ENCODE measurements at regions not wholly inside any gene's neighbourhood (a gene's known extent, or its start where the extent isn't known, plus 50 kb on each side); places are given as distances from the start of the nearest gene placed in this dataset.

DNA sequence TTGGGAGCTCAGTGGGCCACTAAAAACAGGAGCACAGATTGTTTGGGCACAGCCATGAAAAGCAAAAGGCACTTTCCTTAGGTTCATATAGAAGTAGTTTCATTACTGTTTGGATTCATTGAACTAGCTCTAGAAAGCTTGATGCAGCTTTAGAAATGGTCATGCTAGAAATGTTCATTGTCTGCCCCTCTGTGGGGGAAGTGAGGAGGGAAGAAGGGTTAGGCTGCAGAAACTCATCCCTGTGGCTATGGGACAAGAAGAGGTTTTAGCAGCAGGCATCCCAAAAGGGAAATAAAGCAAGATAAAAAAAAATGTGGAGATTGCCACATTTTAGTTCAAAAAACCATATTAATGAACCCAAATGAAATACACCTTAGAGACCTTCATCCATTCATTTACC lies 359.6 kb upstream of the PTBP2 start:
- no peak overlapping the region for H3K27ac ChIP-seq (ENCODE audit: low read depth, low read length)
- H3K9me3 ChIP-seq (ENCODE audit: control insufficient read depth in 5 of 5, low read length in 5 of 5), result no peaks in the 10 kb centered on the region
- H3K4me1 ChIP-seq (ENCODE audit: control insufficient read depth in 5 of 5, insufficient read depth in 5 of 5, low read length in 5 of 5), result no peaks in the 10 kb centered on the region
- H3K4me3 ChIP-seq (ENCODE audit: low read depth in 1 of 5, low read length in 5 of 5), result no peak overlapping the region
- H3K27me3 ChIP-seq (ENCODE audit: control insufficient read depth in 5 of 5, insufficient read depth in 4 of 5, low read length in 5 of 5), result no peaks in the 10 kb centered on the region
- H3K9ac ChIP-seq (ENCODE audit: low read length in 5 of 5), result no peak overlapping the region
- H3K36me3 ChIP-seq (ENCODE audit: control insufficient read depth in 5 of 5, insufficient read depth in 5 of 5, low read length in 5 of 5), result no peaks in the 10 kb centered on the region

DNA sequence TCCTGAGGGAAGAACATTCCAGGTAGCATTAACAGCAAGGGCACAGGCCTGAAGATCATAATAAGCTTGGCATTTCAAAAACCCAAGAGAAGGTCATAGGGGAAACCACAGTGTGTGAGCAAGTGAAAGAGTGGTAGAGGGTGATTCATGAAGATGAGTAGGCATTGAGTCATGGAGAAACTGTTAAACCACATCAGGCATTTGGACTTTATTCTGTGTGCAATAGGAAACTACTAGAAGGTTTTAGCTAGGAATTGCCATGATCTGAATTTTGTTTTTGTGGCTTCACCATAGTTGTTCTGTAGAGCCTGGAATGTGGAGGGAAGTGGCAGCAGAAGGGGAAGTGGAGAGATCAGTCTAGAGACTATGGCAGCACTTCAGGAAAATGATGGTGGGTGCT lies 359.0 kb upstream of the PTBP2 start:
- Histone ChIP-seq H3K27me3 (ENCODE audit: control insufficient read depth in 5 of 5, insufficient read depth in 4 of 5, low read length in 5 of 5) (no peaks in the 10 kb centered on the region), H3K4me3 (ENCODE audit: low read depth in 1 of 5, low read length in 5 of 5) (no peak overlapping the region), H3K27ac (ENCODE audit: low read depth, low read length) (no peak overlapping the region), H3K9me3 (ENCODE audit: control insufficient read depth in 5 of 5, low read length in 5 of 5) (no peaks in the 10 kb centered on the region), H3K9ac (ENCODE audit: low read length in 5 of 5) (no peak overlapping the region), H3K4me1 (ENCODE audit: control insufficient read depth in 5 of 5, insufficient read depth in 5 of 5, low read length in 5 of 5) (no peaks in the 10 kb centered on the region), H3K36me3 (ENCODE audit: control insufficient read depth in 5 of 5, insufficient read depth in 5 of 5, low read length in 5 of 5) (no peaks in the 10 kb centered on the region)

DNA sequence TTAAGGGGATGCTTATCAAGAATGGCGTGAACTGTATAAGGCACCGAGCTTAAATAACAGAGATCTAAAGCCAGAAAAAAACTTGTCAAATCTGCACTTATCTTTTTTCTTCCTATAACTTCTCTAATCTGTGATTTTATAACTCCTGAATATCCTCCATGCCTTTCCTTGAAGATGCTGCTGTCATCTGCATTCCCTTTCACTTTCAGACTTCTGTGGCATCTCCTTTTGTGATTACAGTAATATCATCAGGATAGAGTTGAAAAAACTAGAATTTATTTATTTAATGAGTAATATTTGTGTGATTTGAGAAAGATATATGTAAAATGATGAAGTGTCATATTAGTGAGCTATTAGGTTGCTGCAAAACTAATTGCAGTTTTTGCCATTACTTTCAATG lies 357.8 kb upstream of the PTBP2 start:
- Histone ChIP-seq H3K4me3 (ENCODE audit: low read depth in 1 of 5, low read length in 5 of 5) (no peak overlapping the region), H3K36me3 (ENCODE audit: control insufficient read depth in 5 of 5, insufficient read depth in 5 of 5, low read length in 5 of 5) (no peaks in the 10 kb centered on the region), H3K27ac (ENCODE audit: low read depth, low read length) (no peak overlapping the region), H3K9me3 (ENCODE audit: control insufficient read depth in 5 of 5, low read length in 5 of 5) (no peaks in the 10 kb centered on the region), H3K9ac (ENCODE audit: low read length in 5 of 5) (no peak overlapping the region), H3K27me3 (ENCODE audit: control insufficient read depth in 5 of 5, insufficient read depth in 4 of 5, low read length in 5 of 5) (no peaks in the 10 kb centered on the region), H3K4me1 (ENCODE audit: control insufficient read depth in 5 of 5, insufficient read depth in 5 of 5, low read length in 5 of 5) (no peaks in the 10 kb centered on the region)

DNA sequence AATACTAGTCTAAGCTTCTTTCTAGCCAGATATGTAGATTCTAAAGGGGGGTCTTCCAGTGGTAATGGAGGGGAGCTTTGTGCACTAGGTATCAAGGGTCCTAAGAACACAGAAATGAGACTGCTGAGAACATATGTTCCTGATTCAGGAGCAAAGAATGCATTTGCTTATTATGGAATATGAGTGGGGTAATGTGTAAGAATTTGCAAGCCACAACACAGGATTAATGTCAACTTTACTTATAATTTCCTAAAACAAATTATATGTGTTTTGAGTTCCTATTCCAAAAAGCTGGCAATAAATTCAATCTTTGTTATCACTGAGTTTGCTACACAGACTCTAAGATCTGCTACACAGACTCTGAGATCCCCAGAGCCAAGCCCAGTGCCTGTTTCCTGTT lies 357.0 kb upstream of the PTBP2 start:
- Histone ChIP-seq H3K4me1 (ENCODE audit: control insufficient read depth in 5 of 5, insufficient read depth in 5 of 5, low read length in 5 of 5) (no peaks in the 10 kb centered on the region), H3K9ac (ENCODE audit: low read length in 5 of 5) (no peak overlapping the region), H3K9me3 (ENCODE audit: control insufficient read depth in 5 of 5, low read length in 5 of 5) (no peaks in the 10 kb centered on the region), H3K36me3 (ENCODE audit: control insufficient read depth in 5 of 5, insufficient read depth in 5 of 5, low read length in 5 of 5) (no peaks in the 10 kb centered on the region), H3K27me3 (ENCODE audit: control insufficient read depth in 5 of 5, insufficient read depth in 4 of 5, low read length in 5 of 5) (no peaks in the 10 kb centered on the region), H3K27ac (ENCODE audit: low read depth, low read length) (no peak overlapping the region), H3K4me3 (ENCODE audit: low read depth in 1 of 5, low read length in 5 of 5) (no peak overlapping the region)

DNA sequence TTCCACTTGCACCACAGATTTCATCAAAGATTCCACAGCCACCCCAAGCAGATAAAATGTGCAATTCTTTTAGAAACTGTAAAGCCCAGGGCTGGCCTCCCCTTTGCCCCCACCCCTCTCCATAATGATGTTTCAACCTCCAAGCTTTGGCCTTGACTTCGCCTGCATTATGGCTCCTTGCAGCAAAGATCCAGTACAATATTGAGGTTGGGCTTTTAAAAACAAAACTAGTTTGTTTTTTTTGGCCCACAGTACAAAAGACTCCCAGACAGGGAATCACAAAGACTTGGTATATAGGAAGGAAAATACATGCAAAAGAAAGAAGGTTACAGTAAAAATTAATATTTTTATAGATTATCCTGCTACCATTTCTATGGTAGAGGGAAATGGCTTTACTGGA lies 356.5 kb upstream of the PTBP2 start:
- Histone ChIP-seq H3K27ac (ENCODE audit: low read depth, low read length) (no peak overlapping the region), H3K36me3 (ENCODE audit: control insufficient read depth in 5 of 5, insufficient read depth in 5 of 5, low read length in 5 of 5) (no peaks in the 10 kb centered on the region), H3K27me3 (ENCODE audit: control insufficient read depth in 5 of 5, insufficient read depth in 4 of 5, low read length in 5 of 5) (no peaks in the 10 kb centered on the region), H3K4me1 (ENCODE audit: control insufficient read depth in 5 of 5, insufficient read depth in 5 of 5, low read length in 5 of 5) (no peaks in the 10 kb centered on the region), H3K4me3 (ENCODE audit: low read depth in 1 of 5, low read length in 5 of 5) (no peak overlapping the region), H3K9me3 (ENCODE audit: control insufficient read depth in 5 of 5, low read length in 5 of 5) (no peaks in the 10 kb centered on the region), H3K9ac (ENCODE audit: low read length in 5 of 5) (no peak overlapping the region)

DNA sequence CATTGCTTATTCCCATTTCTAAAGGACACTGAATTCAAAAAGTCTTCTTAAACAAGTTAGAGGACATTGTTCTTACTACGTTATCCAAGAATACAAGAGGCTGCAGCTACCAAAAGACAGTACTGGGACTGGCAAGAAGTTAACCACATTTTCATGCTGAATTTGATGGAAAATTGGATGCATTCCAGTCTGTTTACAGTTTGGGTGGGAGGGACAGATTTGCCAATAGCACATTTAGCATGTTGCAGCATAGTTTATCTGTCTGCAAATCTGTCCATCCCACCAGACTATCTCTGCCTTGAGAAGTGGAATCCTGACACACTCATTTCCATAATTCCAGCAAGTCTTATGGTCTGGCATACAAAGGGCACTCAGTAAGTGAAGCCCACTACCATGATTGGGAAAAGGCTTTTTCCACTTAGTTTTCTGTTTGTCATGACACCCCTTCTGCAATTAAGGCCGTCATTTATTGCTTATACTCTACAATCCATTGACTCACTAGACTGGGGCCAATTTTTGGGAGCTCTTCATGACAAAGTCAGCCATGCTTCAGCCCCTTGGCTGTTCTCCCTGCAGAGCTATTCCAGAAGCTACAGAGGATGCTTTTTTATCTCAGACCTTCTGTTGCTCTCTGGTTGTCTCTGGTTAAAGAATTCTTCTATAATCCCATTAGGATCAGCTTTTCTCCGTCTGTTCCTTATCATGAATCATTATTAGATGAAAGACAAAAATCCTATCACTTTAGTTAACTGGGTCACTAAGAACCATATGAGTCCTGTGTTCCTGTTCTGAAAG lies 355.8 kb upstream of the PTBP2 start:
- Histone ChIP-seq H3K9ac (ENCODE audit: low read length in 5 of 5) (no peak overlapping the region), H3K27me3 (ENCODE audit: control insufficient read depth in 5 of 5, insufficient read depth in 4 of 5, low read length in 5 of 5) (no peaks in the 10 kb centered on the region), H3K9me3 (ENCODE audit: control insufficient read depth in 5 of 5, low read length in 5 of 5) (no peaks in the 10 kb centered on the region), H3K27ac (ENCODE audit: low read depth, low read length) (no peak overlapping the region), H3K36me3 (ENCODE audit: control insufficient read depth in 5 of 5, insufficient read depth in 5 of 5, low read length in 5 of 5) (no peaks in the 10 kb centered on the region), H3K4me1 (ENCODE audit: control insufficient read depth in 5 of 5, insufficient read depth in 5 of 5, low read length in 5 of 5) (no peaks in the 10 kb centered on the region), H3K4me3 (ENCODE audit: low read depth in 1 of 5, low read length in 5 of 5) (no peak overlapping the region)

DNA sequence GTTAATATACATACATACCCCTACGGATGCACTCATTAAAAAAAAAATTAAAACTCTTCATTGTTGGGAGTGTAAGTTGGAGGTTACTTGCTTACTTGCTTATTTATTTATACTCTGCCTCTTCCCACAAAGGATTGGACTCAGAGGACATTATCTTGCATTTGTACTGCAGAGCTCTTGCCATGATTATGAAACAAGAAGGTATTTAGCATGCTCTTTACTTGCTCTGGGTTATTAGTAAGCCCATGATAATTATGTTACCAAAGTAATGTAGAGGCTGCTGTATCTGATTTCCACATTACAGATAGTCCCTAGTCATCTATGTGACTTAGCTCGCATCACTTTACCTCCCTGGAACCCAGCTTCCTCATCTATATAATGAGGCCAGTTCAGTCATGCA lies 355.1 kb upstream of the PTBP2 start:
- Histone ChIP-seq H3K27ac (ENCODE audit: low read depth, low read length) (no peak overlapping the region), H3K9me3 (ENCODE audit: control insufficient read depth in 5 of 5, low read length in 5 of 5) (no peaks in the 10 kb centered on the region), H3K9ac (ENCODE audit: low read length in 5 of 5) (no peak overlapping the region)

DNA sequence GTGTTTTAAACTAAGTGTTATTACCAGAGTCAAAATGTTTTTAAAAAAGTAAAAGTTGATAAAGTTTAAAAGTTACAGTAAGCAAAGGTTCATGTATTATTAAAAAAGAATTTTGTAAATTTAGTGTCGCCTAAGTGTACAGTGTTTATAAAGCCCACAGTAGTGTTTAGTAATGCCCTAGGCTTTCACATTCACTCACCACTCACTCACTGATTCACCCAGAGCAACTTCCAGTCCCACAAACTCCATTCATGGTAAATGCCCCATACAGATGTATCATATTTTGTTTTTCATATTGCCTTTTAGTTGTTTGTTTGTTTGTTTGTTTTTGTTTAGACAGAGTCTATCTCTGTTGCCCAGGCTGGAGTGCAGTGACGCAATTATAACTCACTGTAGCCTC lies 353.8 kb upstream of the PTBP2 start:
- H3K9me3 ChIP-seq (ENCODE audit: control insufficient read depth in 5 of 5, low read length in 5 of 5), result no peaks in the 10 kb centered on the region
- H3K9ac ChIP-seq (ENCODE audit: low read length in 5 of 5), result no peak overlapping the region
- H3K27ac ChIP-seq (ENCODE audit: low read depth, low read length), result no peak overlapping the region
- no peaks in the 10 kb centered on the region for H3K4me1 ChIP-seq (ENCODE audit: control insufficient read depth in 5 of 5, insufficient read depth in 5 of 5, low read length in 5 of 5)
- no peak overlapping the region for H3K4me3 ChIP-seq (ENCODE audit: low read depth in 1 of 5, low read length in 5 of 5)
- H3K36me3 ChIP-seq (ENCODE audit: control insufficient read depth in 5 of 5, insufficient read depth in 5 of 5, low read length in 5 of 5), result no peaks in the 10 kb centered on the region
- H3K27me3 ChIP-seq (ENCODE audit: control insufficient read depth in 5 of 5, insufficient read depth in 4 of 5, low read length in 5 of 5), result no peaks in the 10 kb centered on the region

More for the DNA sequence above, 355.1 kb upstream of the PTBP2 start:
- no peaks in the 10 kb centered on the region for H3K27me3 ChIP-seq (ENCODE audit: control insufficient read depth in 5 of 5, insufficient read depth in 4 of 5, low read length in 5 of 5)
- no peak overlapping the region for H3K4me3 ChIP-seq (ENCODE audit: low read depth in 1 of 5, low read length in 5 of 5)
- no peaks in the 10 kb centered on the region for H3K36me3 ChIP-seq (ENCODE audit: control insufficient read depth in 5 of 5, insufficient read depth in 5 of 5, low read length in 5 of 5)
- H3K4me1 ChIP-seq (ENCODE audit: control insufficient read depth in 5 of 5, insufficient read depth in 5 of 5, low read length in 5 of 5), result no peaks in the 10 kb centered on the region

DNA sequence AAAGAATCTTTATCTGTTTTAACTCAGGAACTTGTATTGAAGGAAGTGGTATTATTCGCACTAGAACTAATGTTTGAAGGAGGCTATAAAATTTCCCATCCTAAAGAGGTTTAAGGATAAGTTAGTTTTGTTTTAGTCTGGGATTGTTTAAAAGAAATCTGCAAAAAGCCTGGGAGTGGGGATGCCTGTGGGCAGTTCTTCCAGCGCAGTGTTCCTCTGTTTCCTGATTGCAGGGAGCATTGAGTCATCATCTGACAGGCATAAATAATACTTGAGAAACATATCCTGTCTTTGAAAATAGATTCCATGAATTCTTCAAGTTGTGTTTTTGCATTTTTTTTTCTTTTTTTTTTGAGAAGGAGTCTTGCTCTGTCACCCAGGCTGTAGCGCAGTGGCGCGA lies 350.8 kb upstream of the PTBP2 start:
- Histone ChIP-seq H3K27me3 (ENCODE audit: control insufficient read depth in 5 of 5, insufficient read depth in 4 of 5, low read length in 5 of 5) (no peaks in the 10 kb centered on the region), H3K36me3 (ENCODE audit: control insufficient read depth in 5 of 5, insufficient read depth in 5 of 5, low read length in 5 of 5) (no peaks in the 10 kb centered on the region), H3K4me3 (ENCODE audit: low read depth in 1 of 5, low read length in 5 of 5) (no peak overlapping the region), H3K4me1 (ENCODE audit: control insufficient read depth in 5 of 5, insufficient read depth in 5 of 5, low read length in 5 of 5) (peaks cover 0 to under 1% (median 0%) of the 10 kb centered on the region in 5 donors), H3K9ac (ENCODE audit: low read length in 5 of 5) (no peak overlapping the region), H3K27ac (ENCODE audit: low read depth, low read length) (no peak overlapping the region), H3K9me3 (ENCODE audit: control insufficient read depth in 5 of 5, low read length in 5 of 5) (no peaks in the 10 kb centered on the region)

DNA sequence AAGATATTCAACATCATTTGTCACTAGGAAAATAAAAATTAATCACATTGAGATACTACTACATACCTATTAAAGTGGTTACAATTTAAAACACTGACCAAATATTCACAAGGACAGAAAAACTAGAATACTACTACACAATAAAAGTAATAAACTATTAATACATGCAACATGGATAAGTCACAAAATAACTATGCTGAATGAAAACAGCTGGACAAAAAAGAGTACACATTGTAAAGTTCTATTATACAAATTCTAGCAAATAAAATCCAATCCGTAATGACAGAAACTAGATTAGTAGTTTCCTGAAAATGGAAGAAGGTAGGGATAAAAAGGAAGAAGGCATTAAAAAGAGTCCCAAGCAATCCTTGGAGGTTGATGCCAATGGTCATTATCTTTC lies 348.7 kb upstream of the PTBP2 start:
- Histone ChIP-seq H3K9ac (ENCODE audit: low read length in 5 of 5) (no peak overlapping the region), H3K4me1 (ENCODE audit: control insufficient read depth in 5 of 5, insufficient read depth in 5 of 5, low read length in 5 of 5) (peaks cover 0 to 5% (median 3%) of the 10 kb centered on the region in 5 donors), H3K9me3 (ENCODE audit: control insufficient read depth in 5 of 5, low read length in 5 of 5) (no peaks in the 10 kb centered on the region), H3K36me3 (ENCODE audit: control insufficient read depth in 5 of 5, insufficient read depth in 5 of 5, low read length in 5 of 5) (no peaks in the 10 kb centered on the region), H3K27me3 (ENCODE audit: control insufficient read depth in 5 of 5, insufficient read depth in 4 of 5, low read length in 5 of 5) (no peaks in the 10 kb centered on the region), H3K4me3 (ENCODE audit: low read depth in 1 of 5, low read length in 5 of 5) (no peak overlapping the region), H3K27ac (ENCODE audit: low read depth, low read length) (no peak overlapping the region)
